H1 (cell line): ENCODE measurements at regions not wholly inside any gene's neighbourhood (a gene's known extent, or its start where the extent isn't known, plus 50 kb on each side); places are given as distances from the start of the nearest gene placed in this dataset.

Source experiments
- CTCF ChIA-PET: fragments of 300-600 bp; sonication (Branson Sonifier 250); formaldehyde crosslinking; loops from one replicate; lab custom pipeline; 2021; ENCODE audit not compliant: partially characterized antibody; lab: Charles Lee
- POLR2A ChIA-PET: fragments of 300-600 bp; sonication (Branson Sonifier 250); formaldehyde crosslinking; loops from one replicate; lab custom pipeline; 2021; ENCODE audit warnings: inconsistent platforms; ENCODE audit not compliant: partially characterized antibody; lab: Charles Lee
- DNase-seq, 2 experiments: peaks; one replicate each; pipeline versions ENCODE4 v3.0.0 to v3.0.0-alpha.2; 2010 to 2022; ENCODE audit warnings: low spot score in 2 of 2, low read depth in 1 of 2, mixed read lengths in 1 of 2
- FAIRE-seq: peaks from 2 replicates; lab custom pipeline; 2011; peaks lifted over from hg19 to GRCh38; lab: Jason Lieb, UNC
- H2AFZ ChIP-seq: 2 replicates; pipeline ENCODE4 v1.8.1; 2012; ENCODE audit warnings: low read length, inconsistent platforms
- H2AK5ac ChIP-seq: 2 replicates; pipeline ENCODE4 v1.6.1; 2013; ENCODE audit warnings: low read depth, low read length
- H2BK120ac ChIP-seq: replicated peaks from 2 replicates; pipeline ENCODE3; 2013; ENCODE audit warnings: low read depth, low read length, inconsistent platforms
- H2BK12ac ChIP-seq: 2 replicates; pipeline ENCODE4 v1.6.1; 2013; ENCODE audit warnings: low read depth, low read length
- H2BK15ac ChIP-seq: 2 replicates; pipeline ENCODE4 v1.6.1; 2013; ENCODE audit warnings: low read length
- H2BK20ac ChIP-seq: 2 replicates; pipeline ENCODE4 v1.6.1; 2013; ENCODE audit warnings: low read length
- H2BK5ac ChIP-seq: 2 replicates; pipeline ENCODE4 v1.6.1; 2013; ENCODE audit warnings: low read depth, low read length
- H3K14ac ChIP-seq: 2 replicates; pipeline ENCODE4 v1.6.1; 2013; ENCODE audit warnings: inconsistent platforms; ENCODE audit not compliant: insufficient read length
- H3K18ac ChIP-seq: 2 replicates; pipeline ENCODE4 v1.6.1; 2013; ENCODE audit warnings: low read length; ENCODE audit errors: extremely low read depth
- H3K23ac ChIP-seq: 2 replicates; pipeline ENCODE4 v1.6.1; 2013; ENCODE audit warnings: inconsistent platforms; ENCODE audit not compliant: insufficient read length
- H3K23me2 ChIP-seq: 2 replicates; pipeline ENCODE4 v1.6.1; 2013; ENCODE audit warnings: low read depth, low read length
- H3K27ac ChIP-seq: 2 replicates; pipeline ENCODE4 v1.6.1; 2011; ENCODE audit warnings: low read depth, low read length, inconsistent platforms
- H3K27me3 ChIP-seq, 4 experiments: replicated peaks in 1 of 4; 1 replicate in 1 of 4; 2 replicates in 3 of 4; pipeline versions ENCODE4 v1.6.1 to v1.8.1; 2011 to 2013; ENCODE audit warnings: low read length in 3 of 4, mild to moderate bottlenecking in 3 of 4, inconsistent platforms in 2 of 4, mixed read lengths in 2 of 4, moderate library complexity in 1 of 4; ENCODE audit not compliant: control insufficient read depth in 3 of 4, insufficient read depth in 3 of 4; ENCODE audit errors: extremely low read depth in 1 of 4
- H3K36me3 ChIP-seq, 4 experiments: 2 replicates each; pipeline versions ENCODE4 v1.6.1 to v1.8.1; 2011 to 2013; ENCODE audit warnings: mild to moderate bottlenecking in 4 of 4, low read length in 3 of 4, moderate library complexity in 2 of 4, control low read depth in 1 of 4, inconsistent platforms in 1 of 4; ENCODE audit not compliant: insufficient read depth in 4 of 4, control insufficient read depth in 2 of 4
- H3K4ac ChIP-seq: replicated peaks from 2 replicates; pipeline ENCODE3; 2013; ENCODE audit warnings: low read length, low read depth, mixed read lengths, inconsistent platforms; ENCODE audit not compliant: insufficient read length
- H3K4me1 ChIP-seq, 4 experiments: replicated peaks in 1 of 4; 1 replicate in 1 of 4; 2 replicates in 3 of 4; pipeline versions ENCODE4 v1.6.1 to v1.8.1; 2011 to 2013; ENCODE audit warnings: low read length in 3 of 4, inconsistent platforms in 2 of 4, mixed read lengths in 1 of 4; ENCODE audit not compliant: insufficient read depth in 4 of 4, control insufficient read depth in 3 of 4
- H3K4me2 ChIP-seq, 2 experiments: 2 replicates each; pipeline versions ENCODE4 v1.6.1 to v1.8.1; 2011 to 2013; ENCODE audit warnings: low read depth in 2 of 2, low read length in 2 of 2, control low read depth in 1 of 2, inconsistent platforms in 1 of 2, mild to moderate bottlenecking in 1 of 2; ENCODE audit not compliant: insufficient read depth in 1 of 2
- H3K4me3 ChIP-seq, 4 experiments: fragments of 200-600, 300-600 bp in 1 of 4; sonication (generic), shearing (Covaris generic), sonication (Bioruptor Twin) in 1 of 4; 2 replicates each; pipeline versions ENCODE4 v1.5.1 to v1.8.1; 2011 to 2016; ENCODE audit warnings: low read length in 4 of 4, low read depth in 3 of 4, control low read depth in 2 of 4, inconsistent platforms in 2 of 4, mild to moderate bottlenecking in 2 of 4, mixed read lengths in 1 of 4, moderate library complexity in 1 of 4; ENCODE audit not compliant: insufficient read depth in 2 of 4; ENCODE audit errors: extremely low read depth in 1 of 4
- H3K56ac ChIP-seq: replicated peaks from 2 replicates; pipeline ENCODE3; 2013; ENCODE audit warnings: low read depth, mild to moderate bottlenecking, mixed read lengths, low read length, inconsistent platforms; ENCODE audit not compliant: insufficient read length
- H3K79me1 ChIP-seq: 2 replicates; pipeline ENCODE4 v1.6.1; 2013; ENCODE audit warnings: low read depth, low read length, control low read depth
- H3K79me2 ChIP-seq, 2 experiments: 2 replicates each; pipeline versions ENCODE4 v1.6.1 to v1.8.1; 2012 to 2013; ENCODE audit warnings: low read length in 2 of 2, mild to moderate bottlenecking in 2 of 2, inconsistent platforms in 1 of 2; ENCODE audit not compliant: insufficient read depth in 2 of 2, control insufficient read depth in 1 of 2
- H3K9ac ChIP-seq, 4 experiments: replicated peaks in 1 of 4; 1 replicate in 1 of 4; 2 replicates in 3 of 4; pipeline versions ENCODE4 v1.6.1 to v1.8.1; 2011 to 2013; ENCODE audit warnings: low read depth in 3 of 4, low read length in 3 of 4, control low read depth in 2 of 4, mild to moderate bottlenecking in 2 of 4, moderate library complexity in 2 of 4, inconsistent platforms in 1 of 4; ENCODE audit errors: extremely low read depth in 1 of 4
- H3K9me3 ChIP-seq, 2 experiments: 2 replicates each; pipeline versions ENCODE4 v1.6.1 to v1.8.1; 2012 to 2013; ENCODE audit warnings: mild to moderate bottlenecking in 2 of 2, moderate library complexity in 2 of 2, control low read depth in 1 of 2, inconsistent platforms in 1 of 2, low read depth in 1 of 2, low read length in 1 of 2, mixed read lengths in 1 of 2; ENCODE audit not compliant: insufficient read depth in 2 of 2
- H4K20me1 ChIP-seq, 2 experiments: replicated peaks in 1 of 2; 2 replicates each; pipeline versions ENCODE3 to v1.8.1; 2011 to 2013; ENCODE audit warnings: inconsistent platforms in 2 of 2, low read length in 2 of 2, mild to moderate bottlenecking in 1 of 2; ENCODE audit not compliant: insufficient read depth in 2 of 2, control insufficient read depth in 1 of 2
- H4K5ac ChIP-seq: 2 replicates; pipeline ENCODE4 v1.6.1; 2013; ENCODE audit warnings: low read length, low read depth, mixed read lengths, inconsistent platforms; ENCODE audit not compliant: insufficient read length
- H4K8ac ChIP-seq: 2 replicates; pipeline ENCODE4 v1.8.0; 2013; ENCODE audit warnings: mild to moderate bottlenecking, moderate library complexity, low read length, inconsistent platforms; ENCODE audit not compliant: insufficient read depth; ENCODE audit errors: extremely low read depth
- H4K91ac ChIP-seq: replicated peaks from 2 replicates; pipeline ENCODE3; 2013; ENCODE audit warnings: low read length, mixed read lengths, inconsistent platforms; ENCODE audit not compliant: insufficient read length
- CEBPB ChIP-seq: IDR thresholded peaks from 2 replicates; pipeline ENCODE4 v1.6.1; 2012; ENCODE audit warnings: low read depth, low read length
- WGBS, 2 experiments: shearing (Covaris generic) in 1 of 2; methylation state at CpG; one replicate each; pipeline versions ENCODE4 v1.1.6 to v1.1.7; 2013 to 2015; ENCODE audit warnings: low lambda C conversion rate in 2 of 2, mixed read lengths in 2 of 2, inconsistent platforms in 1 of 2, low coverage in 1 of 2, missing lambda C conversion rate in 1 of 2; ENCODE audit not compliant: insufficient replicate concordance in 2 of 2, insufficient coverage in 1 of 2, insufficient read length in 1 of 2; ENCODE audit errors: extremely low coverage in 1 of 2, missing lambda C conversion rate in 1 of 2; 5-methylcytosine and 5-hydroxymethylcytosine counted together

- WGBS, 2 experiments: 84% methylated on average over 8 of the region's 8 CpGs; no CpG with 5 or more reads in 1 of the 2 experiments
- peak; percentile 98 for TF ChIP-seq CEBPB
Measured at GRCh38 chr9:22203371-22204138, 194.4 kb upstream of the CDKN2B start.

More at GRCh38 chr9:22203371-22204138, 194.4 kb upstream of the CDKN2B start:
- Histone ChIP-seq H2BK15ac (no peak overlapping the region), H3K4ac (no peak overlapping the region), H3K27me3 (no peaks in the 10 kb centered on the region), H2AFZ (peak overlapping the region; percentile 82), H3K23me2 (no peaks in the 10 kb centered on the region), H3K23ac (no peak overlapping the region), H3K14ac (no peak overlapping the region), H3K9me3 (no peaks in the 10 kb centered on the region), H3K9ac (no peak overlapping the region), H4K8ac (no peak overlapping the region), H3K56ac (no peak overlapping the region), H2AK5ac (no peak overlapping the region), H4K91ac (no peak overlapping the region), H2BK20ac (no peak overlapping the region), H3K79me1 (no peaks in the 10 kb centered on the region), H3K4me3 (no peak overlapping the region), H3K18ac (no peak overlapping the region), H2BK12ac (no peak overlapping the region), H3K4me2 (no peak overlapping the region), H4K20me1 (no peaks in the 10 kb centered on the region), H2BK120ac (no peak overlapping the region), H4K5ac (no peak overlapping the region), H3K36me3 (no peaks in the 10 kb centered on the region), H2BK5ac (no peak overlapping the region), H3K79me2 (no peaks in the 10 kb centered on the region), H3K4me1 (no peaks in the 10 kb centered on the region), H3K27ac (no peak overlapping the region)
- POLR2A ChIA-PET: no interaction called here
- CTCF ChIA-PET: interaction anchor here (1.3 to 1.8 kb wide), 2 partner anchors 35 to 41 kb away, joined by 4 to 7 read pairs; no protein-coding TSS in a partner anchor
- FAIRE-seq (no peak), DNase-seq (no peak)
